NCI-H1417 (cell line): ENCODE measurements at regions not wholly inside any gene's neighbourhood (a gene's known extent, or its start where the extent isn't known, plus 50 kb on each side); places are given as distances from the start of the nearest gene placed in this dataset.
"Not testable (repeated sequence)": the region's sequence is repeated elsewhere in the genome, so short reads cannot be mapped to it uniquely, and the experiment has no call there.

Experiments
- DNase-seq, 3 experiments: peaks; one replicate each; lab custom pipeline; 2025; lab: John Stamatoyannopoulos, UW

GRCh38 chr13:50744116-50744660 lies 99.3 kb downstream of the DLEU7 start:
- no peak for DNase-seq

GRCh38 chr13:50745542-50746115 lies 97.9 kb downstream of the DLEU7 start:
- DNase-seq = no peak

- no peak for DNase-seq
These were observed 95.6 kb downstream of the DLEU7 start for GRCh38 chr13:50747737-50748350.

- DNase-seq = not testable (repeated sequence)
These were observed 90.3 kb downstream of the DLEU7 start for GRCh38 chr13:50753221-50753620.

- peak; percentile 74 to 91 (median 79) for DNase-seq
These were observed 87.4 kb downstream of the DLEU7 start for GRCh38 chr13:50755862-50756685.

- DNase-seq = no peak
These were observed 86.5 kb downstream of the DLEU7 start for GRCh38 chr13:50757008-50757407.

- no peak for DNase-seq
These were observed 84.7 kb downstream of the DLEU7 start for GRCh38 chr13:50758796-50759195.

- DNase-seq = no peak
These were observed 82.7 kb downstream of the DLEU7 start for GRCh38 chr13:50760751-50761150.

- no peak for DNase-seq
These were observed 82.1 kb downstream of the DLEU7 start for GRCh38 chr13:50761406-50761805.

- no peak for DNase-seq
These were observed 80.4 kb downstream of the DLEU7 start for GRCh38 chr13:50762969-50763567.

GRCh38 chr13:50766013-50766412 lies 77.5 kb downstream of the DLEU7 start:
- DNase-seq = no peak

GRCh38 chr13:50766695-50767094 lies 76.8 kb downstream of the DLEU7 start:
- DNase-seq = no peak

GRCh38 chr13:50772881-50773280 lies 70.6 kb downstream of the DLEU7 start:
- not testable (repeated sequence) for DNase-seq
